RWPE2 (cell line): ENCODE measurements at regions not wholly inside any gene's neighbourhood (a gene's known extent, or its start where the extent isn't known, plus 50 kb on each side); places are given as distances from the start of the nearest gene placed in this dataset.
A peak's percentile ranks its signal among the peaks of the same experiment; 100 is the strongest.

Source experiments
- ATAC-seq: fragments of 200-7000 bp; cut with Tn5 transposase; 3 replicates; pipeline ENCODE4 v1.9.1; 2021; ENCODE audit warnings: low read depth
- DNase-seq: peaks from one replicate; pipeline ENCODE4 v3.0.0-alpha.2; 2020; ENCODE audit warnings: low spot score
- H3K27ac ChIP-seq: fragments of 450-650 bp; 2 replicates; pipeline ENCODE4 v1.5.1; 2017; ENCODE audit warnings: mild to moderate bottlenecking; ENCODE audit not compliant: poor library complexity, severe bottlenecking
- H3K27me3 ChIP-seq: fragments of 250-450 bp; sonication (Bioruptor Pico); 2 replicates; pipeline ENCODE4 v1.5.1; 2021; ENCODE audit warnings: mild to moderate bottlenecking, moderate library complexity; ENCODE audit not compliant: insufficient read depth, poor library complexity, severe bottlenecking
- H3K36me3 ChIP-seq: fragments of 250-450 bp; sonication (Bioruptor Pico); 2 replicates; pipeline ENCODE4 v1.5.1; 2020; ENCODE audit warnings: low read depth, mild to moderate bottlenecking, moderate library complexity
- H3K4me1 ChIP-seq: fragments of 250-450 bp; sonication (Bioruptor Pico); 2 replicates; pipeline ENCODE4 v1.5.1; 2021; ENCODE audit warnings: mild to moderate bottlenecking, moderate library complexity; ENCODE audit not compliant: insufficient read depth, poor library complexity, severe bottlenecking
- H3K4me3 ChIP-seq: fragments of 250-450 bp; sonication (Bioruptor Pico); 2 replicates; pipeline ENCODE4 v1.5.1; 2021; ENCODE audit warnings: mild to moderate bottlenecking, moderate library complexity; ENCODE audit not compliant: severe bottlenecking
- H3K9me3 ChIP-seq: fragments of 250-450 bp; sonication (Bioruptor Pico); 2 replicates; pipeline ENCODE4 v1.5.1; 2021; ENCODE audit warnings: mild to moderate bottlenecking, moderate library complexity; ENCODE audit not compliant: severe bottlenecking
- CTCF ChIP-seq: fragments of 450-650 bp; IDR thresholded peaks from one replicate; pipeline ENCODE4 v1.5.1; 2017; ENCODE audit warnings: mild to moderate bottlenecking, moderate library complexity; ENCODE audit not compliant: poor library complexity, severe bottlenecking

- Histone ChIP-seq H3K4me3 (no peak overlapping the region), H3K4me1 (no peaks in the 10 kb centered on the region), H3K9me3 (no peaks in the 10 kb centered on the region), H3K27me3 (no peaks in the 10 kb centered on the region), H3K36me3 (no peaks in the 10 kb centered on the region), H3K27ac (no peak overlapping the region)
- TF ChIP-seq CTCF: no peak
- ATAC-seq (peak; percentile 21; the same call in 1 of the 3 replicates), DNase-seq (no peak)
Observed at GRCh38 chr12:115010324-115010995, 326.5 kb upstream of the TBX3 start.

GRCh38 chr12:115008929-115009328, 325.0 kb upstream of the TBX3 start:
- ATAC-seq (no peak), DNase-seq (no peak)
- H3K36me3 ChIP-seq: no peaks in the 10 kb centered on the region
- no peak for TF ChIP-seq CTCF
- H3K4me1 ChIP-seq: no peaks in the 10 kb centered on the region
- no peaks in the 10 kb centered on the region for H3K9me3 ChIP-seq
- no peak overlapping the region for H3K4me3 ChIP-seq
- H3K27ac ChIP-seq: no peak overlapping the region
- H3K27me3 ChIP-seq: no peaks in the 10 kb centered on the region

GRCh38 chr12:115004470-115005146, 320.6 kb upstream of the TBX3 start:
- Histone ChIP-seq H3K27ac (no peak overlapping the region), H3K4me3 (no peak overlapping the region), H3K27me3 (no peaks in the 10 kb centered on the region), H3K9me3 (no peaks in the 10 kb centered on the region), H3K36me3 (no peaks in the 10 kb centered on the region), H3K4me1 (peaks cover 3% of the 10 kb centered on the region)
- no peak for TF ChIP-seq CTCF
- no peak for DNase-seq
- no peak for ATAC-seq

- no peak for ATAC-seq
- Histone ChIP-seq H3K36me3 (no peaks in the 10 kb centered on the region), H3K27me3 (no peaks in the 10 kb centered on the region), H3K27ac (no peak overlapping the region), H3K4me3 (no peak overlapping the region), H3K4me1 (peaks cover 3% of the 10 kb centered on the region), H3K9me3 (no peaks in the 10 kb centered on the region)
- DNase-seq: no peak
- no peak for TF ChIP-seq CTCF
Observed at GRCh38 chr12:115002434-115002833, 318.5 kb upstream of the TBX3 start.

GRCh38 chr12:115001571-115002180, 317.7 kb upstream of the TBX3 start:
- Histone ChIP-seq H3K4me1 (peaks cover 3% of the 10 kb centered on the region), H3K9me3 (no peaks in the 10 kb centered on the region), H3K27me3 (no peaks in the 10 kb centered on the region), H3K27ac (no peak overlapping the region), H3K36me3 (no peaks in the 10 kb centered on the region), H3K4me3 (no peak overlapping the region)
- TF ChIP-seq CTCF: no peak
- ATAC-seq (no peak), DNase-seq (no peak)
